CD8-positive, alpha-beta memory T cell (primary cell): ENCODE measurements at regions not wholly inside any gene's neighbourhood (a gene's known extent, or its start where the extent isn't known, plus 50 kb on each side); places are given as distances from the start of the nearest gene placed in this dataset.

Source experiments
- CTCF ChIA-PET: fragments of 350-600 bp; sonication (Branson Sonifier 250); formaldehyde crosslinking; loops from one replicate; lab custom pipeline; 2021; ENCODE audit warnings: antibody characterized with exemption; lab: Charles Lee
- POLR2A ChIA-PET: fragments of 350-600 bp; sonication (Branson Sonifier 250); formaldehyde crosslinking; loops from one replicate; lab custom pipeline; 2021; ENCODE audit warnings: antibody characterized with exemption; lab: Charles Lee
- DNase-seq, 5 donors: peaks; one replicate each; pipeline versions ENCODE4 v3.0.0 to v3.0.0-alpha.2; 2020 to 2022; ENCODE audit warnings: mixed read lengths in 1 of 5
- H3K27ac ChIP-seq: one replicate; pipeline ENCODE4 v1.7.0; 2013; ENCODE audit warnings: low read depth, mild to moderate bottlenecking, low read length, moderate library complexity
- H3K27me3 ChIP-seq: 2 replicates; pipeline ENCODE4 v1.7.0; 2013; ENCODE audit warnings: low read length, mild to moderate bottlenecking; ENCODE audit not compliant: insufficient read depth, poor library complexity, severe bottlenecking
- H3K36me3 ChIP-seq: 2 replicates; pipeline ENCODE4 v1.7.0; 2013; ENCODE audit warnings: mild to moderate bottlenecking, low read length, moderate library complexity; ENCODE audit not compliant: insufficient read depth
- H3K4me1 ChIP-seq: 2 replicates; pipeline ENCODE4 v1.7.0; 2013; ENCODE audit warnings: mild to moderate bottlenecking, low read length, moderate library complexity; ENCODE audit not compliant: insufficient read depth
- H3K4me3 ChIP-seq: 2 replicates; pipeline ENCODE4 v1.7.0; 2013; ENCODE audit warnings: mild to moderate bottlenecking, low read length
- H3K9me3 ChIP-seq: 2 replicates; pipeline ENCODE4 v1.7.0; 2013; ENCODE audit warnings: mild to moderate bottlenecking, low read length
- H3K27ac Mint-ChIP-seq, 8 donors: one replicate each; pipeline ENCODE4 v1.8.0; 2020 to 2021; ENCODE audit warnings: mixed read lengths in 8 of 8, mild to moderate bottlenecking in 6 of 8, inconsistent platforms in 3 of 8, moderate library complexity in 3 of 8
- H3K27me3 Mint-ChIP-seq, 2 donors: one replicate each; pipeline ENCODE4 v1.8.0; 2020 to 2021; ENCODE audit warnings: mixed read lengths in 2 of 2, mild to moderate bottlenecking in 1 of 2, moderate library complexity in 1 of 2
- H3K36me3 Mint-ChIP-seq, 3 donors: one replicate each; pipeline ENCODE4 v1.8.0; 2020 to 2021; ENCODE audit warnings: mixed read lengths in 3 of 3, inconsistent platforms in 1 of 3, mild to moderate bottlenecking in 1 of 3
- H3K4me1 Mint-ChIP-seq, 3 donors: one replicate each; pipeline ENCODE4 v1.8.0; 2020 to 2021; ENCODE audit warnings: mixed read lengths in 3 of 3, inconsistent platforms in 1 of 3, mild to moderate bottlenecking in 1 of 3
- H3K4me3 Mint-ChIP-seq, 7 donors: one replicate each; pipeline ENCODE4 v1.8.0; 2020 to 2021; ENCODE audit warnings: mixed read lengths in 7 of 7, mild to moderate bottlenecking in 6 of 7, moderate library complexity in 4 of 7, inconsistent platforms in 2 of 7
- H3K9me3 Mint-ChIP-seq, 5 donors: one replicate each; pipeline ENCODE4 v1.8.0; 2020 to 2022; ENCODE audit warnings: mixed read lengths in 5 of 5, mild to moderate bottlenecking in 3 of 5, moderate library complexity in 2 of 5, inconsistent platforms in 1 of 5

GRCh38 chr7:28296571-28297483, 115.5 kb upstream of the CREB5 start:
- Histone ChIP-seq H3K9me3 (no peaks in the 10 kb centered on the region), H3K36me3 (no peaks in the 10 kb centered on the region), H3K4me3 (no peak overlapping the region), H3K27ac (no peak overlapping the region), H3K27me3 (no peaks in the 10 kb centered on the region), H3K4me1 (no peaks in the 10 kb centered on the region)
- ChIA-PET POLR2A (no interaction called here), CTCF (interaction anchor here (0.8 kb wide), 1 partner anchor 9 kb away, joined by 4 read pairs; no protein-coding TSS in a partner anchor)
- Mint-ChIP-seq H3K36me3 (no peaks in the 10 kb centered on the region), H3K27me3 (peaks cover 2 to 27% of the 10 kb centered on the region in 2 donors), H3K9me3 (no peaks in the 10 kb centered on the region), H3K4me1 (peaks cover 0 to 6% (median 4%) of the 10 kb centered on the region in 3 donors), H3K27ac (peak overlapping the region in 1 of 8 donors; percentile 43), H3K4me3 (peak overlapping the region in 1 of 7 donors; percentile 34)
- DNase-seq: peak in 4 of 5 donors; percentile 2 to 26 (median 14)

- Mint-ChIP-seq H3K9me3 (no peaks in the 10 kb centered on the region), H3K27ac (no peak overlapping the region), H3K4me1 (peaks cover 0 to 4% (median 2%) of the 10 kb centered on the region in 3 donors), H3K36me3 (no peaks in the 10 kb centered on the region), H3K4me3 (no peak overlapping the region), H3K27me3 (peaks cover 2 to 19% of the 10 kb centered on the region in 2 donors)
- Histone ChIP-seq H3K9me3 (no peaks in the 10 kb centered on the region), H3K27me3 (no peaks in the 10 kb centered on the region), H3K27ac (no peak overlapping the region), H3K4me1 (no peaks in the 10 kb centered on the region), H3K36me3 (no peaks in the 10 kb centered on the region), H3K4me3 (no peak overlapping the region)
- ChIA-PET CTCF (no interaction called here), POLR2A (no interaction called here)
- no peak for DNase-seq
Observed at GRCh38 chr7:28297801-28298459, 114.4 kb upstream of the CREB5 start.

DNA sequence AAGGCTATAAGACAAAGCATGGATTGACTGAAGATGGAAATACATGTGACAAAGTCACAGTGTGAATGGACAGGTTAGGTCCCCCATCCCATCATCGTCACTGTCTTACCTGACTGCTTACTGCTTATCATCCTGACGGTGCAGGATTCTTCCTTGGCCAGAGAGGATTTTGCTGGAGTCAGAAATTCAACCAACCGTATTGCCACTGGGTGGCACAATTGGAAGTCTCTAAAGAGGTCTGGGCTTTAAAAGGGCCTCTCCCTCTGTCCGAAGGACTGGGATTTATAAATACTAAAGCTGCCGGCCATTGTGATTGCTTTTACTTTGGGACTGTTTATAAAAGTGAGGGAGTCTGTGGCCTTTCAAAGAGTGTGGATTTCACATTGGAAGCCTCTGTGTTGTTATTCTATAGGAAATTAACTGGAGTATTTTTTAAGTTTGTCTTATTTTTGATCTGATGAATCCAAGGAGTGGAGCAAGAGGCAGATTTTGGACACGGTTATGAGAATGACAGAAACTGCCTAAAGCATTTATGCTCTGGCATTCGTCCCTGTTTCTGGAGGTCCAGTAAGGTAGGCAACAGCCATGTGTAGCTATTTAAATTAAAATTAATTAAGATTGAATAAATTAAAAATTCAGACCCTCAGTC, 113.3 kb upstream of the CREB5 start:
- Mint-ChIP-seq H3K4me1 (no peaks in the 10 kb centered on the region), H3K27ac (no peak overlapping the region), H3K9me3 (no peaks in the 10 kb centered on the region), H3K4me3 (no peak overlapping the region), H3K36me3 (no peaks in the 10 kb centered on the region), H3K27me3 (peaks cover 2 to 13% of the 10 kb centered on the region in 2 donors)
- CTCF ChIA-PET: no interaction called here
- DNase-seq: no peak
- Histone ChIP-seq H3K36me3 (no peaks in the 10 kb centered on the region), H3K27ac (no peak overlapping the region), H3K4me1 (no peaks in the 10 kb centered on the region), H3K27me3 (no peaks in the 10 kb centered on the region), H3K4me3 (no peak overlapping the region), H3K9me3 (no peaks in the 10 kb centered on the region)
- POLR2A ChIA-PET: no interaction called here

DNA sequence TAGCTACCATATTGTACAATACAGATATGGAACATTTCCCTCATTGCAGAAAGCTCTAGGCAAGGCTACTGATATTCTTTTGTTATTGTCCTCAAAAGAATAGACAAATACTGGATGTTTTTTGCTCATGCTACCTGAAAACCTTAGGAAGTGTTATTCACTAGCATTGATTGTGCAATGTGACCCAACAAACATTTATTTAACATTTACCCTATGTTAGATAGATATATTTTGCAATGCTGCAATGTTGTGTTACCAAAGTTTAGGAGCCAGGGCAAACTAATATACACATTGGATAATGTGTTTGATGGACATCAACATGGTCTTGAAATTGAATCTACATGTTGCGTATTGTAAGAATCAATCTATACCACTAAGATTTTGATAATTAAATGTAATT, 112.8 kb upstream of the CREB5 start:
- H3K27ac Mint-ChIP-seq: no peak overlapping the region
- no peak overlapping the region for H3K4me3 ChIP-seq
- no peaks in the 10 kb centered on the region for H3K9me3 ChIP-seq
- no peaks in the 10 kb centered on the region for H3K4me1 ChIP-seq
- H3K27me3 Mint-ChIP-seq: peaks cover 2 to 9% of the 10 kb centered on the region in 2 donors
- H3K27me3 ChIP-seq: no peaks in the 10 kb centered on the region
- no peaks in the 10 kb centered on the region for H3K9me3 Mint-ChIP-seq
- H3K36me3 Mint-ChIP-seq: no peaks in the 10 kb centered on the region
- H3K36me3 ChIP-seq: no peaks in the 10 kb centered on the region
- CTCF ChIA-PET: no interaction called here
- no peak overlapping the region for H3K27ac ChIP-seq
- no peak overlapping the region for H3K4me3 Mint-ChIP-seq
- DNase-seq: no peak
- H3K4me1 Mint-ChIP-seq: no peaks in the 10 kb centered on the region
- POLR2A ChIA-PET: no interaction called here

GRCh38 chr7:28300488-28300887, 111.8 kb upstream of the CREB5 start:
- ChIA-PET CTCF (no interaction called here), POLR2A (no interaction called here)
- Mint-ChIP-seq H3K27ac (no peak overlapping the region), H3K36me3 (no peaks in the 10 kb centered on the region), H3K9me3 (no peaks in the 10 kb centered on the region), H3K27me3 (peaks cover 2 to 5% of the 10 kb centered on the region in 2 donors), H3K4me3 (no peak overlapping the region), H3K4me1 (no peaks in the 10 kb centered on the region)
- Histone ChIP-seq H3K36me3 (no peaks in the 10 kb centered on the region), H3K4me3 (no peak overlapping the region), H3K27me3 (no peaks in the 10 kb centered on the region), H3K27ac (no peak overlapping the region), H3K9me3 (no peaks in the 10 kb centered on the region), H3K4me1 (no peaks in the 10 kb centered on the region)
- DNase-seq: no peak

DNA sequence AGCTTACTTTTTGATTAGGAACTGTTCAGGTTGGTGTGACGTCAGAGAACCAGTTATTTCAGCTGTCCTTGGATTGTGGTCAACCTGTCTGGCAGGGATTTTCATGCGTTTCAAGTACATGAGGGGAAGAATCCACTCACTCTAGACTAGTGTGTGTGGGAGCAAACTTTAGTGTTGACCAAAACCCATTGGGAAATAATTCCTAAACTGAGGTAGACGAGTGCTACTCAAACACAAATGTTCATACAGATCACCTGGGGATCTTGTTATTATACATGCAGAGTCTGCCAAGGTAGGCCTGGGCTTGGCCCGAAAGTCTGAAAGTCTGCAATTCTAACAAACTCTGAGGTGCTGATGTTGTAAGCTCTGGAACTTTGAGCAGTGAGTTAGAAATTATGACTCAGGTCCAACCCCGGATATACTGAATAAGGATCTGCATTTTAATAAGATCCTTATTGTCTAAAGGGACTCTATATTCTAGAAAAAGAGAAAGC, 111.1 kb upstream of the CREB5 start:
- POLR2A ChIA-PET: no interaction called here
- Mint-ChIP-seq H3K36me3 (no peaks in the 10 kb centered on the region), H3K27me3 (peaks cover 0 to 2% of the 10 kb centered on the region in 2 donors), H3K9me3 (no peaks in the 10 kb centered on the region), H3K27ac (peak overlapping the region in 1 of 8 donors; percentile 1), H3K4me3 (no peak overlapping the region), H3K4me1 (no peaks in the 10 kb centered on the region)
- Histone ChIP-seq H3K4me1 (no peaks in the 10 kb centered on the region), H3K4me3 (no peak overlapping the region), H3K27me3 (no peaks in the 10 kb centered on the region), H3K9me3 (no peaks in the 10 kb centered on the region), H3K27ac (no peak overlapping the region), H3K36me3 (no peaks in the 10 kb centered on the region)
- CTCF ChIA-PET: no interaction called here
- no peak for DNase-seq

DNA sequence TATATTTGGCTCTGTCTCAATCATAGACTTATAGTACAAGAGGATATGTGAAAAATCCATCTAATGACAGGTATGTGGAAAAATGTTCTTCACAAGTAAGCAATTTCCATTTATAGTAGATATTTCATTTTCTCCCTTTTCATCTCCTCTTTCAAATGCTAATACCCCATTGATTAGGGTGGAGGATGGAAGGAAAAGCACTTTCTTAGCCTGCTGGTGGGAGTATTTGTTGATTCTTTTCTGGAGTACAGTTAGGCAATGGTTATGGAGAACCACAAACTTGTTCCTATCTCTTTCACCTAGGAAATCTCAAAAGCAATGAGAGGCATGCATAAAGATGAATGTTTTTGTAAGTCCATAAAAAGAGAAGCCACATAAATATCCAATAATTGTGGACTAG, 108.0 kb upstream of the CREB5 start:
- H3K27me3 ChIP-seq: no peaks in the 10 kb centered on the region
- no peaks in the 10 kb centered on the region for H3K9me3 ChIP-seq
- no peaks in the 10 kb centered on the region for H3K4me1 ChIP-seq
- no peak overlapping the region for H3K27ac Mint-ChIP-seq
- H3K36me3 Mint-ChIP-seq: no peaks in the 10 kb centered on the region
- no peaks in the 10 kb centered on the region for H3K36me3 ChIP-seq
- peaks cover 0 to 3% (median 0%) of the 10 kb centered on the region in 5 donors for H3K9me3 Mint-ChIP-seq
- H3K4me1 Mint-ChIP-seq: no peaks in the 10 kb centered on the region
- no peak overlapping the region for H3K4me3 Mint-ChIP-seq
- no peak overlapping the region for H3K4me3 ChIP-seq
- POLR2A ChIA-PET: no interaction called here
- H3K27ac ChIP-seq: no peak overlapping the region
- peaks cover 4 to 5% of the 10 kb centered on the region in 2 donors for H3K27me3 Mint-ChIP-seq
- DNase-seq: no peak
- CTCF ChIA-PET: no interaction called here
